PFSK-1 (cell line): ENCODE measurements at regions not wholly inside any gene's neighbourhood (a gene's known extent, or its start where the extent isn't known, plus 50 kb on each side); places are given as distances from the start of the nearest gene placed in this dataset.

Experiments
- SIN3A ChIP-seq: IDR thresholded peaks from 2 replicates; pipeline ENCODE4 v1.6.1; 2012; ENCODE audit warnings: mild to moderate bottlenecking, low read length, moderate library complexity, borderline replicate concordance; ENCODE audit not compliant: insufficient read depth
- TAF1 ChIP-seq: IDR thresholded peaks from 2 replicates; pipeline ENCODE4 v1.6.1; 2012; ENCODE audit warnings: low read length, control low read depth, borderline replicate concordance; ENCODE audit not compliant: insufficient read depth
- TF ChIP-seq, protein P1 (sequence below), 2 experiments: IDR thresholded peaks; 2 replicates each; pipeline versions ENCODE4 v1.6.1 to v1.8.0; 2011 to 2012; ENCODE audit warnings: low read depth in 2 of 2, low read length in 2 of 2, control low read depth in 1 of 2, inconsistent platforms in 1 of 2, mild to moderate bottlenecking in 1 of 2, moderate library complexity in 1 of 2; ENCODE audit not compliant: insufficient read depth in 1 of 2

DNA sequence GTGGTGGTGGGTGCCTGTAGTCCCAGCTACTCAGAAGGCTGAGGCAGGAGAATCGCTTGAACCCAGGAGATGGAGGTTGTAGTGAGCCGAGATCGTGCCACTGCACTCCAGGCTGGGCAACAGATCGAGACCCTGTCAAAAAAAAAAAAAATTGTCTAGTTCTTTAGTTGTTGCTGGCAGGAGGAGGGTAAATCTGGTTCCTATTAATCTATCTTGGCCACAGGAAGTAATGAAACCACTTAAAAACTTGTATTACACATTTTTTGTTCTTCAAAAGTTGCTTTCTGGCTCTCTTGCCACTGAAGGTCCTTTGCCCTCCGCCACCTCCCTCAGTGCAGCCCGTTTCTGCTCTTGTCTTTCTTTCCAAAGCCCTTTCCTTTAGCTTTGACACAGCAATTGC is 102.9 kb upstream of the ARSJ start:
- TF ChIP-seq, protein P1, sequence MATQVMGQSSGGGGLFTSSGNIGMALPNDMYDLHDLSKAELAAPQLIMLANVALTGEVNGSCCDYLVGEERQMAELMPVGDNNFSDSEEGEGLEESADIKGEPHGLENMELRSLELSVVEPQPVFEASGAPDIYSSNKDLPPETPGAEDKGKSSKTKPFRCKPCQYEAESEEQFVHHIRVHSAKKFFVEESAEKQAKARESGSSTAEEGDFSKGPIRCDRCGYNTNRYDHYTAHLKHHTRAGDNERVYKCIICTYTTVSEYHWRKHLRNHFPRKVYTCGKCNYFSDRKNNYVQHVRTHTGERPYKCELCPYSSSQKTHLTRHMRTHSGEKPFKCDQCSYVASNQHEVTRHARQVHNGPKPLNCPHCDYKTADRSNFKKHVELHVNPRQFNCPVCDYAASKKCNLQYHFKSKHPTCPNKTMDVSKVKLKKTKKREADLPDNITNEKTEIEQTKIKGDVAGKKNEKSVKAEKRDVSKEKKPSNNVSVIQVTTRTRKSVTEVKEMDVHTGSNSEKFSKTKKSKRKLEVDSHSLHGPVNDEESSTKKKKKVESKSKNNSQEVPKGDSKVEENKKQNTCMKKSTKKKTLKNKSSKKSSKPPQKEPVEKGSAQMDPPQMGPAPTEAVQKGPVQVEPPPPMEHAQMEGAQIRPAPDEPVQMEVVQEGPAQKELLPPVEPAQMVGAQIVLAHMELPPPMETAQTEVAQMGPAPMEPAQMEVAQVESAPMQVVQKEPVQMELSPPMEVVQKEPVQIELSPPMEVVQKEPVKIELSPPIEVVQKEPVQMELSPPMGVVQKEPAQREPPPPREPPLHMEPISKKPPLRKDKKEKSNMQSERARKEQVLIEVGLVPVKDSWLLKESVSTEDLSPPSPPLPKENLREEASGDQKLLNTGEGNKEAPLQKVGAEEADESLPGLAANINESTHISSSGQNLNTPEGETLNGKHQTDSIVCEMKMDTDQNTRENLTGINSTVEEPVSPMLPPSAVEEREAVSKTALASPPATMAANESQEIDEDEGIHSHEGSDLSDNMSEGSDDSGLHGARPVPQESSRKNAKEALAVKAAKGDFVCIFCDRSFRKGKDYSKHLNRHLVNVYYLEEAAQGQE (IDR thresholded peaks at IDR 0.05; ENCODE audit: insufficient read depth in 1 of 2, low read depth in 2 of 2, low read length in 2 of 2): no peak
- TF ChIP-seq SIN3A: no peak
- no peak for TF ChIP-seq TAF1
